ENCODE measurements at regions not wholly inside any gene's neighbourhood (a gene's known extent, or its start where the extent isn't known, plus 50 kb on each side); places are given as distances from the start of the nearest gene placed in this dataset.

DNA sequence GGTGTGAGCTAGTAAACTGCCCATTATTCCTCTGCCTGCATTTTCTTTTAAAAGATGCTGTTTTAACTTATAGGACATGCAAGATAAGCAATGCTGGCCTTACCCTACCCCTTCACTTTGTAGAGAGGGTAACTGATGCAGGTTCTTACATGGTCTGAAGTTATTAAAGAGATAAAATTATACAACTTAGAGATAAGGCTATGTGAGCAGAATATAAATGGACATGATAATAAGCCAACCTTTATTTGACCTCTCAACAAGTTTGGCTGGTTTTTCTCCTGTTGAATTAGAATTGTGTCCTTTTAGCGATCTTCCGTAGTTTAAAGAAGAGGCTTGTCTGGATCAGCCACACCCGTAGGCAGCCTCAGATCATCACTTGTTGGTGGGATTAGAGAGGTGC lies 377.0 kb downstream of the BTBD3 start (continued):
- TF ChIP-seq PHF8 (conservative IDR thresholded peaks at IDR 0.05; ENCODE audit: low read depth, low read length) (no peak), FOSL1 (IDR thresholded peaks at IDR 0.05; ENCODE audit: insufficient read depth, low read depth, low read length) (no peak), CBX5 (IDR thresholded peaks at IDR 0.05; ENCODE audit: low read depth, low read length) (no peak)
- TF ChIP-seq, protein P1, sequence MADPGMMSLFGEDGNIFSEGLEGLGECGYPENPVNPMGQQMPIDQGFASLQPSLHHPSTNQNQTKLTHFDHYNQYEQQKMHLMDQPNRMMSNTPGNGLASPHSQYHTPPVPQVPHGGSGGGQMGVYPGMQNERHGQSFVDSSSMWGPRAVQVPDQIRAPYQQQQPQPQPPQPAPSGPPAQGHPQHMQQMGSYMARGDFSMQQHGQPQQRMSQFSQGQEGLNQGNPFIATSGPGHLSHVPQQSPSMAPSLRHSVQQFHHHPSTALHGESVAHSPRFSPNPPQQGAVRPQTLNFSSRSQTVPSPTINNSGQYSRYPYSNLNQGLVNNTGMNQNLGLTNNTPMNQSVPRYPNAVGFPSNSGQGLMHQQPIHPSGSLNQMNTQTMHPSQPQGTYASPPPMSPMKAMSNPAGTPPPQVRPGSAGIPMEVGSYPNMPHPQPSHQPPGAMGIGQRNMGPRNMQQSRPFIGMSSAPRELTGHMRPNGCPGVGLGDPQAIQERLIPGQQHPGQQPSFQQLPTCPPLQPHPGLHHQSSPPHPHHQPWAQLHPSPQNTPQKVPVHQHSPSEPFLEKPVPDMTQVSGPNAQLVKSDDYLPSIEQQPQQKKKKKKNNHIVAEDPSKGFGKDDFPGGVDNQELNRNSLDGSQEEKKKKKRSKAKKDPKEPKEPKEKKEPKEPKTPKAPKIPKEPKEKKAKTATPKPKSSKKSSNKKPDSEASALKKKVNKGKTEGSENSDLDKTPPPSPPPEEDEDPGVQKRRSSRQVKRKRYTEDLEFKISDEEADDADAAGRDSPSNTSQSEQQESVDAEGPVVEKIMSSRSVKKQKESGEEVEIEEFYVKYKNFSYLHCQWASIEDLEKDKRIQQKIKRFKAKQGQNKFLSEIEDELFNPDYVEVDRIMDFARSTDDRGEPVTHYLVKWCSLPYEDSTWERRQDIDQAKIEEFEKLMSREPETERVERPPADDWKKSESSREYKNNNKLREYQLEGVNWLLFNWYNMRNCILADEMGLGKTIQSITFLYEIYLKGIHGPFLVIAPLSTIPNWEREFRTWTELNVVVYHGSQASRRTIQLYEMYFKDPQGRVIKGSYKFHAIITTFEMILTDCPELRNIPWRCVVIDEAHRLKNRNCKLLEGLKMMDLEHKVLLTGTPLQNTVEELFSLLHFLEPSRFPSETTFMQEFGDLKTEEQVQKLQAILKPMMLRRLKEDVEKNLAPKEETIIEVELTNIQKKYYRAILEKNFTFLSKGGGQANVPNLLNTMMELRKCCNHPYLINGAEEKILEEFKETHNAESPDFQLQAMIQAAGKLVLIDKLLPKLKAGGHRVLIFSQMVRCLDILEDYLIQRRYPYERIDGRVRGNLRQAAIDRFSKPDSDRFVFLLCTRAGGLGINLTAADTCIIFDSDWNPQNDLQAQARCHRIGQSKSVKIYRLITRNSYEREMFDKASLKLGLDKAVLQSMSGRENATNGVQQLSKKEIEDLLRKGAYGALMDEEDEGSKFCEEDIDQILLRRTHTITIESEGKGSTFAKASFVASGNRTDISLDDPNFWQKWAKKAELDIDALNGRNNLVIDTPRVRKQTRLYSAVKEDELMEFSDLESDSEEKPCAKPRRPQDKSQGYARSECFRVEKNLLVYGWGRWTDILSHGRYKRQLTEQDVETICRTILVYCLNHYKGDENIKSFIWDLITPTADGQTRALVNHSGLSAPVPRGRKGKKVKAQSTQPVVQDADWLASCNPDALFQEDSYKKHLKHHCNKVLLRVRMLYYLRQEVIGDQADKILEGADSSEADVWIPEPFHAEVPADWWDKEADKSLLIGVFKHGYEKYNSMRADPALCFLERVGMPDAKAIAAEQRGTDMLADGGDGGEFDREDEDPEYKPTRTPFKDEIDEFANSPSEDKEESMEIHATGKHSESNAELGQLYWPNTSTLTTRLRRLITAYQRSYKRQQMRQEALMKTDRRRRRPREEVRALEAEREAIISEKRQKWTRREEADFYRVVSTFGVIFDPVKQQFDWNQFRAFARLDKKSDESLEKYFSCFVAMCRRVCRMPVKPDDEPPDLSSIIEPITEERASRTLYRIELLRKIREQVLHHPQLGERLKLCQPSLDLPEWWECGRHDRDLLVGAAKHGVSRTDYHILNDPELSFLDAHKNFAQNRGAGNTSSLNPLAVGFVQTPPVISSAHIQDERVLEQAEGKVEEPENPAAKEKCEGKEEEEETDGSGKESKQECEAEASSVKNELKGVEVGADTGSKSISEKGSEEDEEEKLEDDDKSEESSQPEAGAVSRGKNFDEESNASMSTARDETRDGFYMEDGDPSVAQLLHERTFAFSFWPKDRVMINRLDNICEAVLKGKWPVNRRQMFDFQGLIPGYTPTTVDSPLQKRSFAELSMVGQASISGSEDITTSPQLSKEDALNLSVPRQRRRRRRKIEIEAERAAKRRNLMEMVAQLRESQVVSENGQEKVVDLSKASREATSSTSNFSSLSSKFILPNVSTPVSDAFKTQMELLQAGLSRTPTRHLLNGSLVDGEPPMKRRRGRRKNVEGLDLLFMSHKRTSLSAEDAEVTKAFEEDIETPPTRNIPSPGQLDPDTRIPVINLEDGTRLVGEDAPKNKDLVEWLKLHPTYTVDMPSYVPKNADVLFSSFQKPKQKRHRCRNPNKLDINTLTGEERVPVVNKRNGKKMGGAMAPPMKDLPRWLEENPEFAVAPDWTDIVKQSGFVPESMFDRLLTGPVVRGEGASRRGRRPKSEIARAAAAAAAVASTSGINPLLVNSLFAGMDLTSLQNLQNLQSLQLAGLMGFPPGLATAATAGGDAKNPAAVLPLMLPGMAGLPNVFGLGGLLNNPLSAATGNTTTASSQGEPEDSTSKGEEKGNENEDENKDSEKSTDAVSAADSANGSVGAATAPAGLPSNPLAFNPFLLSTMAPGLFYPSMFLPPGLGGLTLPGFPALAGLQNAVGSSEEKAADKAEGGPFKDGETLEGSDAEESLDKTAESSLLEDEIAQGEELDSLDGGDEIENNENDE (IDR thresholded peaks at IDR 0.05; ENCODE audit: insufficient replicate concordance, low read length), result no peak

Measured in H1 (cell line).